ENCODE measurements at regions not wholly inside any gene's neighbourhood (a gene's known extent, or its start where the extent isn't known, plus 50 kb on each side); places are given as distances from the start of the nearest gene placed in this dataset.

GRCh38 chrX:861340-861890 lies 230.8 kb downstream of the SHOX start:
- no peaks in the 10 kb centered on the region for H4K20me1 ChIP-seq (replicated peaks in 1 of 2; ENCODE audit: control insufficient read depth in 1 of 2, insufficient read depth in 2 of 2, low read length in 2 of 2)
- H4K5ac ChIP-seq (ENCODE audit: insufficient read length, low read depth, low read length), result no peak overlapping the region
- H2AFZ ChIP-seq (ENCODE audit: low read length), result no peak overlapping the region
- H3K14ac ChIP-seq (ENCODE audit: insufficient read length), result no peak overlapping the region
- H3K18ac ChIP-seq (ENCODE audit: extremely low read depth, low read length), result no peak overlapping the region
- FAIRE-seq, result no peak
- no peak overlapping the region for H3K4me3 ChIP-seq (ENCODE audit: extremely low read depth in 1 of 4, insufficient read depth in 2 of 4, low read depth in 3 of 4, low read length in 4 of 4)
- no peak overlapping the region for H3K56ac ChIP-seq (replicated peaks; ENCODE audit: insufficient read length, low read depth, low read length)
- no peak overlapping the region for H3K9ac ChIP-seq (replicated peaks in 1 of 4; ENCODE audit: extremely low read depth in 1 of 4, low read depth in 3 of 4, low read length in 3 of 4)
- H3K4ac ChIP-seq (replicated peaks; ENCODE audit: insufficient read length, low read depth, low read length), result no peak overlapping the region
- no peak overlapping the region for H3K4me2 ChIP-seq (ENCODE audit: insufficient read depth in 1 of 2, low read depth in 2 of 2, low read length in 2 of 2)
- peaks cover 13% of the 10 kb centered on the region for H3K23me2 ChIP-seq (ENCODE audit: low read depth, low read length)
- no peaks in the 10 kb centered on the region for H3K79me2 ChIP-seq (ENCODE audit: control insufficient read depth in 1 of 2, insufficient read depth in 2 of 2, low read length in 2 of 2)
- POLR2A ChIA-PET (ENCODE audit: partially characterized antibody), result no interaction called here
- H3K27ac ChIP-seq (ENCODE audit: low read depth, low read length), result no peak overlapping the region
- CTCF ChIA-PET (ENCODE audit: partially characterized antibody), result no interaction called here
- no peaks in the 10 kb centered on the region for H3K27me3 ChIP-seq (replicated peaks in 1 of 4; ENCODE audit: control insufficient read depth in 3 of 4, extremely low read depth in 1 of 4, insufficient read depth in 3 of 4, low read length in 3 of 4)
- no peak overlapping the region for H2BK120ac ChIP-seq (replicated peaks; ENCODE audit: low read depth, low read length)
- no peak overlapping the region for H4K8ac ChIP-seq (ENCODE audit: extremely low read depth, insufficient read depth, low read length)
- WGBS, 2 experiments (ENCODE audit: extremely low coverage in 1 of 2, insufficient coverage in 1 of 2, insufficient read length in 1 of 2, insufficient replicate concordance in 2 of 2, low coverage in 1 of 2, low lambda C conversion rate in 2 of 2, missing lambda C conversion rate in 1 of 2), result 89% methylated on average over 14 of the region's 14 CpGs; no CpG with 5 or more reads in 1 of the 2 experiments
- H2BK12ac ChIP-seq (ENCODE audit: low read depth, low read length), result no peak overlapping the region
- peak in 1 of 2 experiments; percentile 29 for DNase-seq (ENCODE audit: low read depth in 1 of 2, low spot score in 2 of 2)
- no peak overlapping the region for H2BK5ac ChIP-seq (ENCODE audit: low read depth, low read length)
- no peak overlapping the region for H3K23ac ChIP-seq (ENCODE audit: insufficient read length)
- no peaks in the 10 kb centered on the region for H3K79me1 ChIP-seq (ENCODE audit: low read depth, low read length)
- H2BK15ac ChIP-seq (ENCODE audit: low read length), result no peak overlapping the region
- no peak overlapping the region for H4K91ac ChIP-seq (replicated peaks; ENCODE audit: insufficient read length, low read length)
- TF ChIP-seq HDAC6 (IDR thresholded peaks at IDR 0.05; ENCODE audit: low read depth, low read length), result no peak
- TF ChIP-seq TBP (IDR thresholded peaks at IDR 0.05; ENCODE audit: low read depth, low read length), result no peak
- H3K4me1 ChIP-seq (replicated peaks in 1 of 4; ENCODE audit: control insufficient read depth in 3 of 4, insufficient read depth in 4 of 4, low read length in 3 of 4), result peaks cover 0 to 2% (median 0%) of the 10 kb centered on the region in 4 experiments; a peak in 1 of 7 replicates
- peak overlapping the region; percentile 53; the same call in 1 of the 2 replicates for H2AK5ac ChIP-seq (ENCODE audit: low read depth, low read length)
- H3K9me3 ChIP-seq (ENCODE audit: insufficient read depth in 2 of 2, low read depth in 1 of 2, low read length in 1 of 2), result no peaks in the 10 kb centered on the region
- H2BK20ac ChIP-seq (ENCODE audit: low read length), result no peak overlapping the region
- H3K36me3 ChIP-seq (ENCODE audit: control insufficient read depth in 2 of 4, insufficient read depth in 4 of 4, low read length in 3 of 4), result no peaks in the 10 kb centered on the region

Measured in H1 (cell line).